Keratinocyte (primary cell): ENCODE measurements at regions not wholly inside any gene's neighbourhood (a gene's known extent, or its start where the extent isn't known, plus 50 kb on each side); places are given as distances from the start of the nearest gene placed in this dataset.

ENCODE experiments used
- EZH2 ChIP-seq: IDR thresholded peaks from one replicate; pipeline ENCODE4 v1.6.1; 2012; ENCODE audit warnings: inconsistent platforms, mild to moderate bottlenecking, low read length, moderate library complexity
- TF ChIP-seq, protein P1 (sequence below), 3 experiments: IDR thresholded peaks in 1 of 3; conservative IDR thresholded peaks in 1 of 3; optimal IDR thresholded peaks in 1 of 3; 2 replicates in 2 of 3; 3 replicates in 1 of 3; pipeline versions ENCODE3 to v1.5.1; 2011; ENCODE audit warnings: low read length in 3 of 3, mild to moderate bottlenecking in 3 of 3, moderate library complexity in 2 of 3, control low read depth in 1 of 3, inconsistent platforms in 1 of 3; ENCODE audit not compliant: insufficient read depth in 2 of 3; ENCODE audit errors: extremely low read depth in 1 of 3

GRCh38 chr6:54772610-54773009, 74.0 kb upstream of the FAM83B start:
- TF ChIP-seq, protein P1, sequence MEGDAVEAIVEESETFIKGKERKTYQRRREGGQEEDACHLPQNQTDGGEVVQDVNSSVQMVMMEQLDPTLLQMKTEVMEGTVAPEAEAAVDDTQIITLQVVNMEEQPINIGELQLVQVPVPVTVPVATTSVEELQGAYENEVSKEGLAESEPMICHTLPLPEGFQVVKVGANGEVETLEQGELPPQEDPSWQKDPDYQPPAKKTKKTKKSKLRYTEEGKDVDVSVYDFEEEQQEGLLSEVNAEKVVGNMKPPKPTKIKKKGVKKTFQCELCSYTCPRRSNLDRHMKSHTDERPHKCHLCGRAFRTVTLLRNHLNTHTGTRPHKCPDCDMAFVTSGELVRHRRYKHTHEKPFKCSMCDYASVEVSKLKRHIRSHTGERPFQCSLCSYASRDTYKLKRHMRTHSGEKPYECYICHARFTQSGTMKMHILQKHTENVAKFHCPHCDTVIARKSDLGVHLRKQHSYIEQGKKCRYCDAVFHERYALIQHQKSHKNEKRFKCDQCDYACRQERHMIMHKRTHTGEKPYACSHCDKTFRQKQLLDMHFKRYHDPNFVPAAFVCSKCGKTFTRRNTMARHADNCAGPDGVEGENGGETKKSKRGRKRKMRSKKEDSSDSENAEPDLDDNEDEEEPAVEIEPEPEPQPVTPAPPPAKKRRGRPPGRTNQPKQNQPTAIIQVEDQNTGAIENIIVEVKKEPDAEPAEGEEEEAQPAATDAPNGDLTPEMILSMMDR (optimal IDR thresholded peaks at IDR 0.05 in 1 of 3, IDR thresholded peaks at IDR 0.05 in 1 of 3, conservative IDR thresholded peaks at IDR 0.05 in 1 of 3; ENCODE audit: extremely low read depth in 1 of 3, insufficient read depth in 2 of 3, low read length in 3 of 3) = no peak
- TF ChIP-seq EZH2 = no peak
